K562 (cell line): ENCODE measurements at regions not wholly inside any gene's neighbourhood (a gene's known extent, or its start where the extent isn't known, plus 50 kb on each side); places are given as distances from the start of the nearest gene placed in this dataset.

ENCODE experiments used
- ATAC-seq: fragments of 200-7000 bp; cut with Tn5 transposase; 3 replicates; pipeline ENCODE4 v1.9.1; 2020; ENCODE audit warnings: moderate library complexity
- BruUV-seq: library from RNA; stranded (reverse); fragments of 400-500 nt; replicated peaks from 2 replicates; lab custom pipeline; 2021; lab: Mats Ljungman, UMichigan
- CTCF ChIA-PET: fragments of 300-600 bp; formaldehyde crosslinking; extraction: SDS; loops from one replicate; lab custom pipeline; 2021; ENCODE audit warnings: low intra/inter-chr PET ratio; lab: Yijun Ruan, JAX
- POLR2A ChIA-PET: fragments of 300-600, 350-650 bp; sonication (Branson Sonifier 250); formaldehyde crosslinking; extraction: SDS; loops from one replicate; lab custom pipeline; 2021; ENCODE audit warnings: antibody characterized with exemption, inconsistent platforms; lab: Yijun Ruan, JAX
- DNase-seq, 4 experiments: peaks; one replicate each; pipeline versions ENCODE4 v3.0.0 to v3.0.0-alpha.2; 2011 to 2018; ENCODE audit warnings: low spot score in 3 of 4, mixed read lengths in 3 of 4; ENCODE audit errors: extremely low read depth in 1 of 4
- FAIRE-seq: peaks from 2 replicates; lab custom pipeline; 2011; peaks lifted over from hg19 to GRCh38; lab: Jason Lieb, UNC
- H2AFZ ChIP-seq: 2 replicates; pipeline ENCODE4 v1.6.0; 2011; ENCODE audit warnings: low read depth, low read length, control low read depth, inconsistent platforms
- H3K27ac ChIP-seq: fragments of 200-600 bp; 3 replicates; pipeline ENCODE4 v1.8.0; 2011; ENCODE audit warnings: low read depth, mild to moderate bottlenecking, control low read depth, inconsistent platforms, low read length, moderate library complexity, mixed read lengths; ENCODE audit errors: extremely low read depth
- H3K27me3 ChIP-seq, 2 experiments: fragments of 300-600 bp in 1 of 2; 2 replicates in 1 of 2; 3 replicates in 1 of 2; pipeline versions ENCODE4 v1.6.0 to v1.8.0; 2011; ENCODE audit warnings: inconsistent platforms in 2 of 2, low read length in 2 of 2, mild to moderate bottlenecking in 1 of 2, mixed read lengths in 1 of 2, moderate library complexity in 1 of 2; ENCODE audit not compliant: control insufficient read depth in 2 of 2, insufficient read depth in 2 of 2
- H3K36me3 ChIP-seq: fragments of 300-600 bp; 3 replicates; pipeline ENCODE4 v1.8.0; 2011; ENCODE audit warnings: mild to moderate bottlenecking, low read length, inconsistent platforms; ENCODE audit not compliant: control insufficient read depth, insufficient read depth
- H3K4me1 ChIP-seq, 2 experiments: fragments of 200-600 bp in 1 of 2; replicated peaks in 1 of 2; 2 replicates in 1 of 2; 3 replicates in 1 of 2; pipeline versions ENCODE4 v1.5.1 to v1.8.0; 2011; ENCODE audit warnings: inconsistent platforms in 2 of 2, low read length in 2 of 2, mild to moderate bottlenecking in 1 of 2, mixed read lengths in 1 of 2, moderate library complexity in 1 of 2; ENCODE audit not compliant: control insufficient read depth in 2 of 2, insufficient read depth in 2 of 2
- H3K4me2 ChIP-seq: 2 replicates; pipeline ENCODE4 v1.6.1; 2011; ENCODE audit warnings: low read length, control low read depth, inconsistent platforms, mixed read lengths; ENCODE audit not compliant: insufficient read depth
- H3K4me3 ChIP-seq: fragments of 200-600 bp; sonication (generic), shearing (Covaris generic); 2 replicates; pipeline ENCODE4 v1.5.1; 2016; ENCODE audit warnings: control low read depth, inconsistent platforms
- H3K79me2 ChIP-seq: fragments of 200-600 bp; 3 replicates; pipeline ENCODE4 v1.8.0; 2011; ENCODE audit warnings: low read length, inconsistent platforms; ENCODE audit not compliant: control insufficient read depth, insufficient read depth
- H3K9ac ChIP-seq, 2 experiments: 2 replicates each; pipeline versions ENCODE4 v1.6.0 to v1.6.1; 2011; ENCODE audit warnings: low read depth in 2 of 2, low read length in 2 of 2, control low read depth in 1 of 2, inconsistent platforms in 1 of 2, mild to moderate bottlenecking in 1 of 2, mixed read lengths in 1 of 2; ENCODE audit not compliant: insufficient read depth in 1 of 2
- H3K9me1 ChIP-seq: one replicate; pipeline ENCODE4 v1.6.0; 2011; ENCODE audit warnings: inconsistent platforms, mild to moderate bottlenecking, low read length, moderate library complexity; ENCODE audit not compliant: control insufficient read depth, insufficient read depth
- H3K9me3 ChIP-seq: replicated peaks from 2 replicates; pipeline ENCODE4 v1.5.1; 2011; ENCODE audit warnings: low read depth, low read length, inconsistent platforms; ENCODE audit not compliant: control insufficient read depth, insufficient read depth
- H4K20me1 ChIP-seq: replicated peaks from 2 replicates; pipeline ENCODE4 v1.6.1; 2011; ENCODE audit warnings: low read length, inconsistent platforms, mixed read lengths; ENCODE audit not compliant: control insufficient read depth, insufficient read depth
- AFF1 ChIP-seq, 2 experiments: fragments of 450-650 bp; IDR thresholded peaks; 2 replicates each; pipeline ENCODE4 v1.6.1; 2018; ENCODE audit warnings: mild to moderate bottlenecking in 2 of 2, low read depth in 1 of 2; ENCODE audit not compliant: partially characterized antibody in 2 of 2
- BCOR ChIP-seq: fragments of 450-650 bp; IDR thresholded peaks from 2 replicates; pipeline ENCODE4 v1.6.1; 2016
- CEBPZ ChIP-seq: fragments of 150-350 bp; IDR thresholded peaks from 2 replicates; pipeline ENCODE4 v1.6.1; 2014; ENCODE audit warnings: low read depth, mild to moderate bottlenecking, low read length, borderline replicate concordance
- HOXB6 ChIP-seq: fragments of 250-450 bp; sonication (Bioruptor Pico); IDR thresholded peaks from 2 replicates; pipeline ENCODE4 v1.5.1; 2022; ENCODE audit warnings: mild to moderate bottlenecking, borderline replicate concordance
- HSF4 ChIP-seq: fragments of 250-450 bp; sonication (Bioruptor Pico); IDR thresholded peaks from 2 replicates; pipeline ENCODE4 v2.1.2; 2022; ENCODE audit warnings: mild to moderate bottlenecking, moderate library complexity, borderline replicate concordance
- MAFG ChIP-seq: fragments of 450-650 bp; conservative IDR thresholded peaks from 2 replicates; pipeline ENCODE4 v1.6.1; 2016; ENCODE audit warnings: missing genetic modification characterization, missing compliant biosample characterization
- SIX5 ChIP-seq, 2 experiments: IDR thresholded peaks; 2 replicates each; pipeline ENCODE4 v1.6.1; 2011; ENCODE audit warnings: low read length in 2 of 2, borderline replicate concordance in 1 of 2, low read depth in 1 of 2, mild to moderate bottlenecking in 1 of 2, moderate library complexity in 1 of 2; ENCODE audit not compliant: insufficient read depth in 1 of 2
- TFE3 ChIP-seq: fragments of 450-650 bp; formaldehyde crosslinking; IDR thresholded peaks from 2 replicates; pipeline ENCODE4 v1.4.0; 2020; ENCODE audit warnings: mild to moderate bottlenecking, mixed read lengths
- ZNF232 ChIP-seq: sonication (generic); formaldehyde crosslinking; IDR thresholded peaks from 2 replicates; pipeline ENCODE4 v1.8.0; 2022; ENCODE audit warnings: mild to moderate bottlenecking, missing genetic modification reagents
- ZNF431 ChIP-seq: sonication (generic); formaldehyde crosslinking; IDR thresholded peaks from 2 replicates; pipeline ENCODE4 v1.8.0; 2022; ENCODE audit warnings: mild to moderate bottlenecking, missing genetic modification reagents
- ZZZ3 ChIP-seq: fragments of 450-650 bp; IDR thresholded peaks from 2 replicates; pipeline ENCODE4 v1.6.1; 2016; ENCODE audit warnings: antibody characterized with exemption, mild to moderate bottlenecking, moderate library complexity
- WGBS: fragments of 100-300 bp; shearing (Covaris generic); methylation state at CpG from one replicate; pipeline ENCODE4 v1.1.6; 2016; ENCODE audit warnings: low coverage, mixed read lengths; ENCODE audit not compliant: insufficient coverage; ENCODE audit errors: missing lambda C conversion rate; 5-methylcytosine and 5-hydroxymethylcytosine counted together
- in situ Hi-C: fragments of 300-500 bp; cut with MboI; formaldehyde crosslinking; loops from 4 replicates; pipeline ENCODE4 v1.15.0; 2018; ENCODE audit warnings: inconsistent platforms, mixed read lengths
- intact Hi-C: fragments of 100-400 bp; cut with micrococcal nuclease; formaldehyde crosslinking; loops from 2 replicates; pipeline ENCODE4 v1.14.2; 2022

- no peak overlapping the region for H3K27ac ChIP-seq
- H3K9ac ChIP-seq, result no peak overlapping the region
- no peaks in the 10 kb centered on the region for H3K4me1 ChIP-seq
- H3K4me2 ChIP-seq, result no peak overlapping the region
- no peaks in the 10 kb centered on the region for H3K9me1 ChIP-seq
- intact Hi-C loops (no loop called here), in situ Hi-C loops (no loop called here)
- no TSS peak for BruUV-seq
- H3K79me2 ChIP-seq, result no peaks in the 10 kb centered on the region
- no peaks in the 10 kb centered on the region for H3K27me3 ChIP-seq
- ATAC-seq, result no peak
- ChIA-PET CTCF (no interaction called here), POLR2A (no interaction called here)
- H3K9me3 ChIP-seq, result no peaks in the 10 kb centered on the region
- no peak for FAIRE-seq
- H3K4me3 ChIP-seq, result no peak overlapping the region
- 7% methylated on average over 3 of the region's 3 CpGs for WGBS
- H3K36me3 ChIP-seq, result no peaks in the 10 kb centered on the region
- no peak overlapping the region for H2AFZ ChIP-seq
- no peak for DNase-seq
- H4K20me1 ChIP-seq, result no peaks in the 10 kb centered on the region
- TF ChIP-seq HOXB6 (CRISPR knock-in tag) (no peak), AFF1 (IDR thresholded peaks at IDR 0.05; ENCODE audit: low read depth in 1 of 2, partially characterized antibody in 2 of 2) (no peak), HSF4 (CRISPR knock-in tag) (no peak), CEBPZ (no peak), SIX5 (IDR thresholded peaks at IDR 0.05; ENCODE audit: borderline replicate concordance in 1 of 2, insufficient read depth in 1 of 2, low read depth in 1 of 2, low read length in 2 of 2) (no peak), BCOR (no peak), TFE3 (CRISPR knock-in tag) (no peak), ZNF431 (CRISPR knock-in tag) (no peak), MAFG (no peak), ZNF232 (CRISPR knock-in tag) (no peak), ZZZ3 (no peak)
Observed at GRCh38 chr6:92635553-92636153, 783.7 kb downstream of the EPHA7 start.
